Subcutaneous abdominal adipose tissue (tissue), 5 donors: ENCODE measurements at regions not wholly inside any gene's neighbourhood (a gene's known extent, or its start where the extent isn't known, plus 50 kb on each side); places are given as distances from the start of the nearest gene placed in this dataset.

Experiments
- H3K27ac ChIP-seq: one replicate; pipeline ENCODE4 v1.7.0; 2013; ENCODE audit warnings: low read depth, mild to moderate bottlenecking, inconsistent platforms, low read length, moderate library complexity
- H3K27me3 ChIP-seq, 5 donors: one replicate each; pipeline ENCODE4 v1.7.0; 2013; ENCODE audit warnings: low read length in 5 of 5, inconsistent platforms in 1 of 5; ENCODE audit not compliant: control insufficient read depth in 5 of 5, insufficient read depth in 4 of 5
- H3K36me3 ChIP-seq, 5 donors: one replicate each; pipeline ENCODE4 v1.7.0; 2013; ENCODE audit warnings: low read length in 5 of 5; ENCODE audit not compliant: control insufficient read depth in 5 of 5, insufficient read depth in 5 of 5
- H3K4me1 ChIP-seq, 5 donors: one replicate each; pipeline ENCODE4 v1.7.0; 2013; ENCODE audit warnings: low read length in 5 of 5, mild to moderate bottlenecking in 3 of 5, moderate library complexity in 1 of 5; ENCODE audit not compliant: control insufficient read depth in 5 of 5, insufficient read depth in 5 of 5
- H3K4me3 ChIP-seq, 5 donors: one replicate each; pipeline ENCODE4 v1.7.0; 2013; ENCODE audit warnings: low read length in 5 of 5, low read depth in 1 of 5
- H3K9ac ChIP-seq, 5 donors: one replicate each; pipeline ENCODE4 v1.7.0; 2013; ENCODE audit warnings: low read length in 5 of 5, mild to moderate bottlenecking in 4 of 5, moderate library complexity in 3 of 5
- H3K9me3 ChIP-seq, 5 donors: one replicate each; pipeline ENCODE4 v1.7.0; 2013; ENCODE audit warnings: low read length in 5 of 5; ENCODE audit not compliant: control insufficient read depth in 5 of 5
- donor health status: healthy.
- donor health status: healthy.
- donor health status: healthy.
- donor health status: healthy.
- donor health status: healthy.

- H3K9me3 ChIP-seq = peaks cover 3 to 7% (median 5%) of the 10 kb centered on the region in 5 donors
- no peaks in the 10 kb centered on the region for H3K4me1 ChIP-seq
- H3K27me3 ChIP-seq = peaks cover 0 to 5% (median 0%) of the 10 kb centered on the region in 5 donors
- no peaks in the 10 kb centered on the region for H3K36me3 ChIP-seq
- H3K27ac ChIP-seq = no peak overlapping the region
- H3K4me3 ChIP-seq = no peak overlapping the region
- H3K9ac ChIP-seq = no peak overlapping the region
These were observed 216.0 kb upstream of the SH3BP4 start for GRCh38 chr2:234735829-234736228.

GRCh38 chr2:234733795-234734600 is 217.8 kb upstream of the SH3BP4 start:
- Histone ChIP-seq H3K27ac (no peak overlapping the region), H3K4me1 (no peaks in the 10 kb centered on the region), H3K27me3 (peaks cover 0 to 5% (median 0%) of the 10 kb centered on the region in 5 donors), H3K9me3 (peaks cover 3 to 7% (median 5%) of the 10 kb centered on the region in 5 donors), H3K36me3 (no peaks in the 10 kb centered on the region), H3K4me3 (no peak overlapping the region), H3K9ac (no peak overlapping the region)

GRCh38 chr2:234733093-234733489 is 218.7 kb upstream of the SH3BP4 start:
- Histone ChIP-seq H3K9ac (no peak overlapping the region), H3K27me3 (peaks cover 0 to 5% (median 0%) of the 10 kb centered on the region in 5 donors), H3K4me1 (no peaks in the 10 kb centered on the region), H3K9me3 (peaks cover 3 to 7% (median 5%) of the 10 kb centered on the region in 5 donors), H3K4me3 (no peak overlapping the region), H3K27ac (no peak overlapping the region), H3K36me3 (no peaks in the 10 kb centered on the region)

- H3K4me3 ChIP-seq = no peak overlapping the region
- H3K36me3 ChIP-seq = no peaks in the 10 kb centered on the region
- H3K9me3 ChIP-seq = peaks cover 3 to 7% (median 5%) of the 10 kb centered on the region in 5 donors
- no peak overlapping the region for H3K27ac ChIP-seq
- no peaks in the 10 kb centered on the region for H3K4me1 ChIP-seq
- peaks cover 0 to 5% (median 0%) of the 10 kb centered on the region in 5 donors for H3K27me3 ChIP-seq
- H3K9ac ChIP-seq = no peak overlapping the region
These were observed 219.3 kb upstream of the SH3BP4 start for GRCh38 chr2:234732404-234733092.

GRCh38 chr2:234731236-234731635 is 220.6 kb upstream of the SH3BP4 start:
- H3K4me3 ChIP-seq = no peak overlapping the region
- H3K4me1 ChIP-seq = no peaks in the 10 kb centered on the region
- H3K27ac ChIP-seq = no peak overlapping the region
- H3K9me3 ChIP-seq = peaks cover 3 to 7% (median 5%) of the 10 kb centered on the region in 5 donors
- H3K36me3 ChIP-seq = no peaks in the 10 kb centered on the region
- H3K27me3 ChIP-seq = no peaks in the 10 kb centered on the region
- no peak overlapping the region for H3K9ac ChIP-seq

GRCh38 chr2:234730066-234730640 is 221.7 kb upstream of the SH3BP4 start:
- no peaks in the 10 kb centered on the region for H3K27me3 ChIP-seq
- no peak overlapping the region for H3K27ac ChIP-seq
- no peak overlapping the region for H3K9ac ChIP-seq
- no peaks in the 10 kb centered on the region for H3K36me3 ChIP-seq
- no peak overlapping the region for H3K4me3 ChIP-seq
- peaks cover 2 to 5% (median 4%) of the 10 kb centered on the region in 5 donors for H3K9me3 ChIP-seq
- peaks cover 0 to 7% (median 0%) of the 10 kb centered on the region in 5 donors for H3K4me1 ChIP-seq

GRCh38 chr2:234725528-234726264 is 226.1 kb upstream of the SH3BP4 start:
- Histone ChIP-seq H3K27ac (no peak overlapping the region), H3K9ac (no peak overlapping the region), H3K9me3 (no peaks in the 10 kb centered on the region), H3K27me3 (no peaks in the 10 kb centered on the region), H3K36me3 (no peaks in the 10 kb centered on the region), H3K4me1 (peaks cover 0 to 8% (median 0%) of the 10 kb centered on the region in 5 donors), H3K4me3 (no peak overlapping the region)

- H3K27me3 ChIP-seq = no peaks in the 10 kb centered on the region
- H3K9ac ChIP-seq = no peak overlapping the region
- H3K36me3 ChIP-seq = no peaks in the 10 kb centered on the region
- no peak overlapping the region for H3K4me3 ChIP-seq
- no peak overlapping the region for H3K27ac ChIP-seq
- no peaks in the 10 kb centered on the region for H3K9me3 ChIP-seq
- peaks cover 0 to 10% (median 0%) of the 10 kb centered on the region in 5 donors for H3K4me1 ChIP-seq
These were observed 227.0 kb upstream of the SH3BP4 start for GRCh38 chr2:234724850-234725249.

GRCh38 chr2:234723400-234723799 is 226.5 kb upstream of the ARL4C start:
- Histone ChIP-seq H3K9me3 (no peaks in the 10 kb centered on the region), H3K4me3 (no peak overlapping the region), H3K27me3 (no peaks in the 10 kb centered on the region), H3K9ac (no peak overlapping the region), H3K36me3 (no peaks in the 10 kb centered on the region), H3K4me1 (peaks cover 0 to 10% (median 0%) of the 10 kb centered on the region in 5 donors), H3K27ac (no peak overlapping the region)
